Caco-2 (cell line): ENCODE measurements at regions not wholly inside any gene's neighbourhood (a gene's known extent, or its start where the extent isn't known, plus 50 kb on each side); places are given as distances from the start of the nearest gene placed in this dataset.

Experiments used
- BruUV-seq: library from RNA; stranded (reverse); fragments of 400-500 nt; replicated peaks from 2 replicates; lab custom pipeline; 2021; lab: Mats Ljungman, UMichigan
- CTCF ChIA-PET: fragments of 300-600 bp; sonication (Branson Sonifier 250); formaldehyde crosslinking; loops from one replicate; lab custom pipeline; 2022; ENCODE audit warnings: antibody characterized with exemption; lab: Charles Lee
- POLR2A ChIA-PET: fragments of 300-600 bp; sonication (Branson Sonifier 250); formaldehyde crosslinking; loops from one replicate; lab custom pipeline; 2022; ENCODE audit warnings: antibody characterized with exemption; lab: Charles Lee
- DNase-seq, 2 experiments: peaks; one replicate each; pipeline versions ENCODE4 v3.0.0 to v3.0.0-alpha.2; 2020 to 2022
- H3K27me3 ChIP-seq: replicated peaks from 2 replicates; pipeline ENCODE4 v1.6.0; 2011; ENCODE audit warnings: low read length; ENCODE audit not compliant: control insufficient read depth, insufficient read depth
- H3K36me3 ChIP-seq: 2 replicates; pipeline ENCODE4 v1.5.1; 2011; ENCODE audit warnings: low read length; ENCODE audit not compliant: control insufficient read depth, insufficient read depth
- H3K4me1 ChIP-seq: fragments of 250-450 bp; sonication (Bioruptor Pico); 2 replicates; pipeline ENCODE4 v1.5.1; 2020; ENCODE audit warnings: mild to moderate bottlenecking
- H3K4me3 ChIP-seq: 2 replicates; pipeline ENCODE4 v1.5.1; 2011; ENCODE audit warnings: low read depth, mild to moderate bottlenecking, control low read depth, low read length
- H3K9me3 ChIP-seq: fragments of 250-450 bp; sonication (Bioruptor Pico); 2 replicates; pipeline ENCODE4 v1.5.1; 2020; ENCODE audit warnings: mild to moderate bottlenecking, moderate library complexity
- H3K27ac Mint-ChIP-seq: one replicate; pipeline ENCODE4 v1.8.0; 2022; ENCODE audit warnings: mixed read lengths; ENCODE audit not compliant: unreplicated experiment
- H3K27me3 Mint-ChIP-seq: one replicate; pipeline ENCODE4 v1.8.0; 2022; ENCODE audit warnings: mixed read lengths; ENCODE audit not compliant: insufficient read depth, unreplicated experiment
- H3K36me3 Mint-ChIP-seq: one replicate; pipeline ENCODE4 v1.8.0; 2022; ENCODE audit warnings: mild to moderate bottlenecking, mixed read lengths; ENCODE audit not compliant: insufficient read depth, unreplicated experiment
- H3K4me1 Mint-ChIP-seq: one replicate; pipeline ENCODE4 v1.8.0; 2022; ENCODE audit warnings: low read depth, mixed read lengths; ENCODE audit not compliant: unreplicated experiment
- H3K4me3 Mint-ChIP-seq: one replicate; pipeline ENCODE4 v1.8.0; 2022; ENCODE audit warnings: mild to moderate bottlenecking, moderate library complexity, mixed read lengths; ENCODE audit not compliant: unreplicated experiment
- H3K9me3 Mint-ChIP-seq: one replicate; pipeline ENCODE4 v1.8.0; 2022; ENCODE audit warnings: mixed read lengths; ENCODE audit not compliant: unreplicated experiment
- CTCF ChIP-seq, 2 experiments: fragments of 200-600 bp in 1 of 2; IDR thresholded peaks; 1 replicate in 1 of 2; 2 replicates in 1 of 2; pipeline versions ENCODE4 v1.5.1 to v1.8.0; 2011 to 2022; ENCODE audit warnings: antibody characterized with exemption in 1 of 2, control low read depth in 1 of 2, inconsistent platforms in 1 of 2, low read depth in 1 of 2, low read length in 1 of 2, mild to moderate bottlenecking in 1 of 2, moderate library complexity in 1 of 2; ENCODE audit not compliant: insufficient read depth in 1 of 2, severe bottlenecking in 1 of 2, unreplicated experiment in 1 of 2
- intact Hi-C: fragments of 100-400 bp; cut with micrococcal nuclease; formaldehyde crosslinking; loops from one replicate; pipeline ENCODE4 v1.10.0; 2022; ENCODE audit not compliant: unreplicated experiment

DNA sequence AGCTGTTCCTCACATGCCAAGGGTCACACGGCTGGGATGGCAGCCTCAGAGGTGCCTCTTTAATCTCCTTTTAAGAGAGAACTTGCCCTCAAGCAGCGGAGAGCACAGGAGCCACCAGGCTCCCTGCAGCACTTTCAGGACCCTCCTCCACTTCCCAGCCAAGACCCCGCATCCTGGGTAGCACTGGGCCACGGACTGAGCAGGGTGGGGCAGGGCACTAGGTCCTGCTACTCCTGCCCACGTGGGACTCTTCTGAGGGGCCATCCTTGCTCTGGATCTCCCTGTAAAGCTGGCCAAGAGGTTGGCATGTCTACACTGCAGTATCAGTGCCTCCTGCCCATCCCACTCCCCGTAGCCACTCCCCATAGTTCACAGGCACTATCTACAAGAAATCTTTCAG is 175.3 kb upstream of the GLI2 start:
- H3K9me3 Mint-ChIP-seq = no peaks in the 10 kb centered on the region
- H3K4me1 Mint-ChIP-seq = peaks cover 20% of the 10 kb centered on the region
- H3K4me1 ChIP-seq = peaks cover 16% of the 10 kb centered on the region; the same call in 1 of the 2 replicates
- H3K36me3 Mint-ChIP-seq = no peaks in the 10 kb centered on the region
- DNase-seq = no peak
- no TSS peak for BruUV-seq
- no peak overlapping the region for H3K4me3 ChIP-seq
- H3K27ac Mint-ChIP-seq = no peak overlapping the region
- H3K27me3 Mint-ChIP-seq = no peaks in the 10 kb centered on the region
- POLR2A ChIA-PET = no interaction called here
- H3K4me3 Mint-ChIP-seq = no peak overlapping the region
- no peak for TF ChIP-seq CTCF (IDR thresholded peaks at IDR 0.05; ENCODE audit: insufficient read depth in 1 of 2, low read depth in 1 of 2, low read length in 1 of 2, severe bottlenecking in 1 of 2, unreplicated experiment in 1 of 2)
- no peaks in the 10 kb centered on the region for H3K27me3 ChIP-seq
- H3K9me3 ChIP-seq = no peaks in the 10 kb centered on the region
- H3K36me3 ChIP-seq = no peaks in the 10 kb centered on the region
- intact Hi-C loops = no loop called here
- CTCF ChIA-PET = interaction anchor here (1.2 kb wide), 1 partner anchor 247 kb away, joined by 7 read pairs; no protein-coding TSS in a partner anchor

DNA sequence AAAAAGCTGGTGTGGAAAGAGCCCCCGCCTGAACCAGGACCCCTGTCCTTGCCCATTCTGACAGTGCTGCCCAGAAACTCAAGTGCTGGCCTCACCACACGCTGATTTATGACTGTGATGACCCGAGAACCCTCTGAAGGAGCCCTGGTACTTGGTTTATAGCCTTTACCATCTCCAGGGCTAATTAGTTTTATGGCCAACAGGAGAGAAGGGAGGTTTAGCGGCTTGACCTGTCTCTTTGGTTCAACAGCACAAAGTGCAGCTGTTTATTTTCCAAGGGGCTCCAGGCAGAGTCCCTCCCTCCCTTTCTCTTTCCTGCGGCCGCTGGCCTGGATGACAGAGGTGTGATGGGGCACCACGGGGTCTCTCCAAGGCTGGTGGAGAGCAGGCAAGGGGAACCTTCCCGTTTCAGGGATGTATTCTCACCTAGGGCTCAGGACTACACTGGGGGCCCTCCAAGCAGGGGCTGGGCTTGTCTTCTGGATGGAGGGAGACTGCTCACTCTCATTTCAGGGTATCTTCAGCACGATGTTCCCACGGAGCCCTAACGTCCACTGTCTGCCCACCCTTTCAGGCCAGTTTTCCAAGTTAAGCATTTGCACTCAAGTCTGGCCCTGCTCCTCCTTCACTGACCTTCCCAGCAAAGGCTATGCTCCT is 174.2 kb upstream of the GLI2 start:
- CTCF ChIA-PET = no interaction called here
- Mint-ChIP-seq H3K4me1 (peaks cover 30% of the 10 kb centered on the region), H3K27ac (no peak overlapping the region), H3K36me3 (no peaks in the 10 kb centered on the region), H3K9me3 (no peaks in the 10 kb centered on the region), H3K27me3 (no peaks in the 10 kb centered on the region), H3K4me3 (no peak overlapping the region)
- DNase-seq = no peak
- peaks cover 26% of the 10 kb centered on the region; the same call in 1 of the 2 replicates for H3K4me1 ChIP-seq
- POLR2A ChIA-PET = no interaction called here
- H3K27me3 ChIP-seq = no peaks in the 10 kb centered on the region
- intact Hi-C loops = no loop called here
- no peaks in the 10 kb centered on the region for H3K36me3 ChIP-seq
- BruUV-seq = no TSS peak
- no peaks in the 10 kb centered on the region for H3K9me3 ChIP-seq
- H3K4me3 ChIP-seq = no peak overlapping the region
- no peak for TF ChIP-seq CTCF (IDR thresholded peaks at IDR 0.05; ENCODE audit: insufficient read depth in 1 of 2, low read depth in 1 of 2, low read length in 1 of 2, severe bottlenecking in 1 of 2, unreplicated experiment in 1 of 2)

DNA sequence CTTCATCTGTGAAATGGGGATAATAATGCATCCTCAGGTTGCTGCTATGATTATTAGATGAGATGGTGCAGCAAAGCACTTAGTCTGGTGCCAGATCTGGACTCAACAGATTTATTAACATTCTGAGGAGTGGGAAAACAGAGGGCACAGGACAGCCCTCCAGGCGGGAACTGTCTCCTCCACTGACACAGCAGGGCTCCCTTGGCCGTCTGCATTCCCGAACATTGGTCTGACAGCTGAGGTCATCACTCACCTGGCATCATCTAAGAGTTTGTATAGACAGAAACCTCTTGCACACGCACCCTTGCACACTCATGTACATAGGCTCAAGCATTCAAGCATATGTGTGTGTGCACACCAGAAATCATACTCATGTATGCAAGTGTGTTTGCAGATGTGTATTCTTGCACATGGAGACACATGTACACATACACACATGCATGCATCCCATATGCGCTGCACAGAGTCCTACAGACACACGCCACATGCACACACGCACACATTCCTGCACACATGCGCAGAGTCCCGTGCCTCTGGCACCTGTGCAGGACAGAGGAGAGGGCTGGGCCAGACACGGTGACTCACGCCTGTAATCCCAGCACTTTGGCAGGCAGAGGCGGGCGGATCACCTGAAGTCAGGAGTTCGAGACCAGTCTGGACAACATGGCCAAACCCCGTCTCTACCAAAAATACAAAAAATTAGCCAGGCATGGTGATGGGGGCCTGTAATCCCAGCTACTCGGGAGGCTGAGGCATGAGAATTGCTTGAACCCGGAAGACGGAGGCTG is 173.3 kb upstream of the GLI2 start:
- Histone ChIP-seq H3K36me3 (no peaks in the 10 kb centered on the region), H3K4me1 (peaks cover 26% of the 10 kb centered on the region; the same call in 1 of the 2 replicates), H3K9me3 (no peaks in the 10 kb centered on the region), H3K27me3 (no peaks in the 10 kb centered on the region), H3K4me3 (no peak overlapping the region)
- no peaks in the 10 kb centered on the region for H3K9me3 Mint-ChIP-seq
- no peak overlapping the region for H3K27ac Mint-ChIP-seq
- no TSS peak for BruUV-seq
- H3K27me3 Mint-ChIP-seq = no peaks in the 10 kb centered on the region
- no peak for TF ChIP-seq CTCF (IDR thresholded peaks at IDR 0.05; ENCODE audit: insufficient read depth in 1 of 2, low read depth in 1 of 2, low read length in 1 of 2, severe bottlenecking in 1 of 2, unreplicated experiment in 1 of 2)
- H3K36me3 Mint-ChIP-seq = no peaks in the 10 kb centered on the region
- DNase-seq = no peak
- peaks cover 28% of the 10 kb centered on the region for H3K4me1 Mint-ChIP-seq
- no peak overlapping the region for H3K4me3 Mint-ChIP-seq
- ChIA-PET CTCF (no interaction called here), POLR2A (no interaction called here)
- intact Hi-C loops = no loop called here
